Activated CD4-positive, alpha-beta memory T cell treated with anti-CD3 and anti-CD28 coated beads, Interleukin-2, amount 10 ng/mL, durations not matched to agents 7 days and 5 days (primary cell): ENCODE measurements at regions not wholly inside any gene's neighbourhood (a gene's known extent, or its start where the extent isn't known, plus 50 kb on each side); places are given as distances from the start of the nearest gene placed in this dataset.

Source experiments
- CTCF ChIA-PET: fragments of 350-600 bp; sonication (Branson Sonifier 250); formaldehyde crosslinking; loops from one replicate; lab custom pipeline; 2021; ENCODE audit warnings: antibody characterized with exemption, inconsistent platforms; lab: Charles Lee
- POLR2A ChIA-PET: fragments of 350-600 bp; sonication (Branson Sonifier 250); formaldehyde crosslinking; loops from one replicate; lab custom pipeline; 2021; ENCODE audit warnings: antibody characterized with exemption; lab: Charles Lee
- DNase-seq: peaks from one replicate; pipeline ENCODE4 v3.0.0-alpha.2; 2020
- H3K27ac Mint-ChIP-seq: one replicate; pipeline ENCODE4 v1.8.0; 2021; ENCODE audit warnings: mild to moderate bottlenecking, mixed read lengths
- H3K27me3 Mint-ChIP-seq: one replicate; pipeline ENCODE4 v1.8.0; 2021; ENCODE audit warnings: mixed read lengths
- H3K36me3 Mint-ChIP-seq: one replicate; pipeline ENCODE4 v1.8.0; 2021; ENCODE audit warnings: low read depth, mixed read lengths
- H3K4me1 Mint-ChIP-seq: one replicate; pipeline ENCODE4 v1.8.0; 2021; ENCODE audit warnings: mixed read lengths
- H3K4me3 Mint-ChIP-seq: one replicate; pipeline ENCODE4 v1.8.0; 2021; ENCODE audit warnings: mild to moderate bottlenecking, mixed read lengths
- H3K9me3 Mint-ChIP-seq: one replicate; pipeline ENCODE4 v1.8.0; 2021; ENCODE audit warnings: mixed read lengths

DNA sequence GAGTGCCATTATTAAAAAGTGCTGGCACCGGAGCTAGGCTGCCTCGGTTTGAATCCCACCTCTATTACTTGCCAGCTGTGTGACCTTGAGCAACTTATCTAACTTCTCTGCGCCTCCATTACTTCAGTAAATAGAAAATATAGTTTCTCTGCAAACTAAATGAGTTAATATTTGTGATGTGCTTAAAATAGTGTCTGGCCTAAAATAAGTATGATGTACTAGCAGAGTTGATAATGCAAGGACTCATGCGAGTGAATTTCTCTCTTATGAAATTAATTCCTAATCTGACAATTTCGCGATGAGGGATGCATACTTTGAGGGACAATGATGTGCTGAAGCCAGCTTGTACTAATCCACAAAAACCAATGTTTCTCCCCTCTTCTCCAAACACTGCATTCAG lies 180.8 kb upstream of the NTF3 start:
- H3K36me3 Mint-ChIP-seq: no peaks in the 10 kb centered on the region
- H3K4me3 Mint-ChIP-seq: no peak overlapping the region
- no peaks in the 10 kb centered on the region for H3K9me3 Mint-ChIP-seq
- H3K27me3 Mint-ChIP-seq: no peaks in the 10 kb centered on the region
- POLR2A ChIA-PET: no interaction called here
- CTCF ChIA-PET: no interaction called here
- no peaks in the 10 kb centered on the region for H3K4me1 Mint-ChIP-seq
- DNase-seq: no peak
- H3K27ac Mint-ChIP-seq: no peak overlapping the region

DNA sequence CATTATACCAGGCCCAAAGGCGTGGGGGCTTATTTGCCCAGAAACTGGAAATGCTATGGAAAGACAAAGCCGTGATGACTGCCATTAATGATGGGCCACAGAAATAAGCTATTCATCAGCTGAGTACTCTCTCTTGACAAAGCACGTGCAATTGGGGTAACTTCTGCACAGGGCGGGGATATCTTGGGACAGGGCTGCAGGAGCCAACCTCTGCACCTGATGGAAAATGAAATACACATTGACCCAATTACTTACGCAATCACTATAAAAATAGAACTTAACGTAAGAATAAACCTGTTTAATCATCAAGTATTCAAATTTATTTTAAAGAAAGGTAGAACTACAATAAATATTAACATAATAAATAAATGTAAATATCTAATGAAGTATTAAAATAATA lies 180.1 kb upstream of the NTF3 start:
- DNase-seq: no peak
- Mint-ChIP-seq H3K36me3 (no peaks in the 10 kb centered on the region), H3K4me1 (no peaks in the 10 kb centered on the region), H3K27me3 (no peaks in the 10 kb centered on the region), H3K27ac (no peak overlapping the region), H3K4me3 (no peak overlapping the region), H3K9me3 (no peaks in the 10 kb centered on the region)
- ChIA-PET POLR2A (no interaction called here), CTCF (no interaction called here)

DNA sequence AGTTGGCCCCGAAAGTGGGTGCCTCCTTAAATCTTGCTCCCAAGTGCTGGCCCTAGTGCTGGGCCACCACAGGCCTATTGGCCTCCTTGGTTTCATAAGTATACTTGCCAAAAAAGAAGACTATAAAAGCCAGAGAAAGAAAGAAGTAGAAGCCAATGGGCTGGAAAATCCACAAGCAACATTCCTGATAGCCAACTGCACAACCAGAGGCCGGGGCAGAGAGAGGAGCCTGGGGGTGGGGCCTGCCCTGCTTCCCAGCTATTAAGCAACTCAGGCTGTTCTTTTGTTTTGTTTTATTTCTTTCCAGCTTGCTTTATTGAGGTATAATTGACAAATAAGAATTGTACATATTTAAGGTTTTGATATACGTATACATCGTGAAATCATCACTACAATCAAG lies 177.2 kb upstream of the NTF3 start:
- H3K27ac Mint-ChIP-seq: no peak overlapping the region
- no peaks in the 10 kb centered on the region for H3K9me3 Mint-ChIP-seq
- DNase-seq: no peak
- ChIA-PET CTCF (no interaction called here), POLR2A (no interaction called here)
- H3K4me1 Mint-ChIP-seq: no peaks in the 10 kb centered on the region
- no peaks in the 10 kb centered on the region for H3K27me3 Mint-ChIP-seq
- no peak overlapping the region for H3K4me3 Mint-ChIP-seq
- no peaks in the 10 kb centered on the region for H3K36me3 Mint-ChIP-seq

DNA sequence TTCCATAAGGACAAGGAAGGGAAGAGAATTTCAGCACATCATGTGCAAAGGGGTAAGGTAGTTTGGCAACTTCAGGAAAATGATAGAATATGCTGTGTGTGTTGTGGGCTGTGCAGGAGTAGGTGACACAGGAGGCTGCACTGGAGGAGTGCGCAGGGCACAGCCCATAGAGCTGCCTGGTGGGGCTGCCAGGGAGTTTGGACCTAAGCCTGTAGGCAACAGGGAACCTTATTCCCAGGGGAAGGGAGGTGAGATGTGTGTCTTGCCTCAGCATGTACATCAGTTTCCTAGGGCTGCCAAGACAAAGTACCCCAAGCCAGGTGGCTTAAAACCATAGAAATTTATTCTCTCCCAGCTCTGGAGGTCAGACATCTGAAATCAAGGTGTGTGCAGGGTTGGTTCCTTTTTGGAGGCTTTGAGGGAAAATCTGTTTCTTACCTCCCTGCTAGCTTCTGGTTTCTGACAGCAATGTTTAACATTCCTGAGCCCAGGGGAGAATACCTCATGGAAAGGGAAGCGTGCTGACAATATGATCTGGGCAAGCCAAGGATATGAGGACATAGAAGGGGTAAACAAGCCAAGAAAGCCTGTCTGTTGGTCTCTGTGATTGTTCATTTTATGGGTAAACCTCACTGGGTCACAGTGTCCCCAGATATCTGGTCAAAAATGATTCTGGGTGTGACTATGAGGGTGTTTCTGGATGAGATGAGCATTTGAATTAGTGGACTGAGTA lies 174.0 kb upstream of the NTF3 start:
- CTCF ChIA-PET: no interaction called here
- H3K4me3 Mint-ChIP-seq: no peak overlapping the region
- no peaks in the 10 kb centered on the region for H3K36me3 Mint-ChIP-seq
- POLR2A ChIA-PET: no interaction called here
- no peak overlapping the region for H3K27ac Mint-ChIP-seq
- H3K4me1 Mint-ChIP-seq: no peaks in the 10 kb centered on the region
- no peak for DNase-seq
- H3K9me3 Mint-ChIP-seq: no peaks in the 10 kb centered on the region
- no peaks in the 10 kb centered on the region for H3K27me3 Mint-ChIP-seq

DNA sequence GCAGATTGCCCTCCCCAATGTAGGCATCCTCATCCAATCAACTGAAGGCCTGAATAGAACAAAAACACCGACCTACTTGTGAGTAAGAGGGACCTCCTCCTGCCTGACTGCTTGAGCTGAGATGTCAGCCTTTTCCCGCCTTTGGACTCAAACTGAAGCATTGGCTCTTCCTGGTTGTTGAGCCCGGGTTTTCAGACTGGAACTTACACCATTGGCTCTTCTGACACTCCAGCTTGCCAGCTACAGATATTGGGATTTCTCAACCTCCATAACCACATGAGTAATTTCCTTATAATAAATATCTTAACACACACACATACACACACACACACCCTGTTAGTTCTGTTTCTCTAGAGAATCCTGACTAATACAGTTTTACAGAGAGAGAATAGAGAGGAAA lies 173.4 kb upstream of the NTF3 start:
- Mint-ChIP-seq H3K4me1 (no peaks in the 10 kb centered on the region), H3K27me3 (no peaks in the 10 kb centered on the region), H3K4me3 (no peak overlapping the region), H3K36me3 (no peaks in the 10 kb centered on the region), H3K27ac (no peak overlapping the region), H3K9me3 (no peaks in the 10 kb centered on the region)
- no peak for DNase-seq
- ChIA-PET POLR2A (no interaction called here), CTCF (no interaction called here)

DNA sequence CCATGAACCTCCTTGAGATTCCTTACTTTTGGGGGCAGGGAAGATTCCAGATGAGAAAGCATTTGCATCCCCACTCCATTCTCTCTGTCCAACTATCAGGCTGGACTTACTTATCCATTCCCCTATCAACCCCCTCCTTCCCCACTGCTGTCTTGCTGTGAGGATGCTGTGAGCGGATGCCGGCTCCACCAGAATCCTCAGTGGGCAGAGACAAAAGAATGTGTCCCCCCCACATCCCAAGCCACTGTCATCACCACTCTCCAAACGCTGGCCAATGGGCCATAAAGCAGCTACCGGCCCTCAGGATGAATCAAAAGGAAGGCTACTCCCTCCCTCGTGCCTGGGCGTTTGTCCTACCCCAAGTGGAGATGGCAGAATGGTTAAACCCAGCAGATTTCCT lies 173.0 kb upstream of the NTF3 start:
- Mint-ChIP-seq H3K27me3 (no peaks in the 10 kb centered on the region), H3K9me3 (no peaks in the 10 kb centered on the region), H3K4me3 (no peak overlapping the region), H3K27ac (no peak overlapping the region), H3K36me3 (no peaks in the 10 kb centered on the region), H3K4me1 (no peaks in the 10 kb centered on the region)
- no peak for DNase-seq
- ChIA-PET CTCF (no interaction called here), POLR2A (no interaction called here)

DNA sequence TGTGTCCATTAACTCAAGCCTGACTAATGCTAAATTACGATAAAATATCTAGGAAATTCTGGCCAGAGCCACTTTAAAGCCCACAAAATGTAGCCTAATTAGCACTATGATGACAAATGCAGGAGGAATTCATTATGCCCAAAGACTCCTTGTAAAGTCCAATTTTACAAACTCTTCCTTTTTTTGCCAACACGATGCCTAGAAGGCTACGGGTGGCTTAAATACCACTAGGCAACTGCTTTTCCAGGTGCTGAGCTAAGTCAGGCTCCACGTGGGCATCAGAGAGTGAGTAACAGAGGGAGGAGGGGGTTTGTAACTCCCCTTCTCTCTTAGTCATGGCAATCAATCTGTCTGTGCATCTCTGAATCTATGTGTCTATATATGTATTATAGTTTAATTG lies 172.4 kb upstream of the NTF3 start:
- CTCF ChIA-PET: no interaction called here
- Mint-ChIP-seq H3K36me3 (no peaks in the 10 kb centered on the region), H3K27me3 (no peaks in the 10 kb centered on the region), H3K27ac (no peak overlapping the region), H3K9me3 (no peaks in the 10 kb centered on the region), H3K4me3 (no peak overlapping the region), H3K4me1 (no peaks in the 10 kb centered on the region)
- DNase-seq: no peak
- POLR2A ChIA-PET: no interaction called here

DNA sequence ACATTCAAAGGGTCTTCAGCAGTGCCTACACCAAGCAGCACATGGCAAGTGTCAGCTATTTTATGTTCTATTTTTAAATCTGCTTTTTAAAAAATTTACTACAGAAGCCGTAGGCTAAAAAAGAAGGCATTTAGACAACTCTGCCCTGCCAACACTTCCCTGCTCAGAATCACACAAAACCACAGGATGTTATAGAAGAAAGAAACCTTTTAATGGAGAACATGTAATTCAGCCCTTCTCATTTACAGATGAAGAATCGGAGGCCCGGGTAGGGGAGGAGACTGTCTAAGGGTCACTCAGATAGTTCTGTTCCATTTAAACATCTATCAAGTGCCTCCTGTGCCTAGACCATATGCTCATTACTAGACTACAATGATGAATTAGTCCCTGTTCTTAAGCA lies 171.8 kb upstream of the NTF3 start:
- Mint-ChIP-seq H3K4me3 (no peak overlapping the region), H3K27ac (no peak overlapping the region), H3K27me3 (no peaks in the 10 kb centered on the region), H3K36me3 (no peaks in the 10 kb centered on the region), H3K4me1 (no peaks in the 10 kb centered on the region), H3K9me3 (no peaks in the 10 kb centered on the region)
- ChIA-PET POLR2A (no interaction called here), CTCF (no interaction called here)
- DNase-seq: no peak

DNA sequence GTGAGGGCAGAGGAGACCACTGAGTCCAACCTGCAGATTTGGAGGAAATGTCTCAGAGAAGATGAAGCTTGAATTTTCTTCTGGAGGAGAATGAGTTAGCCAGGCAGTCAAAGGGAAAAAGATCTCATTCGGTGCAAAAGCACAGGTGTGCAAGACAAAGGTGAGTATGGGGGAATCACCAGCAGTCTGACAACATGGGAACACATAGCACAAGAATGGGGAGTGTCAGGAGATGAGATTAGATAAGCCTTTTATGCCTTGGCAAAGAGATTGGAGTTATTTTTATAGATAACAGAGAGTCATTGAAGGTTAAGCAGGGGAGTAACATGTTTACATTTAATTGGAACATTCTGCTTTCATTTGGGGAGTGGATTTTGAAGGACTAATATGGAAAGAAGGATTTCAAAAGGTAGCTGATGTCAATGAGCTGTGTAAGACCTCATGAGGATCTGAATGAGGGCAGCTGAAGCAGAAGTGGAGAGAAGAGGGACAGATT lies 171.3 kb upstream of the NTF3 start:
- no peak overlapping the region for H3K4me3 Mint-ChIP-seq
- H3K27ac Mint-ChIP-seq: no peak overlapping the region
- H3K4me1 Mint-ChIP-seq: no peaks in the 10 kb centered on the region
- DNase-seq: no peak
- H3K27me3 Mint-ChIP-seq: no peaks in the 10 kb centered on the region
- CTCF ChIA-PET: no interaction called here
- no peaks in the 10 kb centered on the region for H3K9me3 Mint-ChIP-seq
- POLR2A ChIA-PET: no interaction called here
- no peaks in the 10 kb centered on the region for H3K36me3 Mint-ChIP-seq

DNA sequence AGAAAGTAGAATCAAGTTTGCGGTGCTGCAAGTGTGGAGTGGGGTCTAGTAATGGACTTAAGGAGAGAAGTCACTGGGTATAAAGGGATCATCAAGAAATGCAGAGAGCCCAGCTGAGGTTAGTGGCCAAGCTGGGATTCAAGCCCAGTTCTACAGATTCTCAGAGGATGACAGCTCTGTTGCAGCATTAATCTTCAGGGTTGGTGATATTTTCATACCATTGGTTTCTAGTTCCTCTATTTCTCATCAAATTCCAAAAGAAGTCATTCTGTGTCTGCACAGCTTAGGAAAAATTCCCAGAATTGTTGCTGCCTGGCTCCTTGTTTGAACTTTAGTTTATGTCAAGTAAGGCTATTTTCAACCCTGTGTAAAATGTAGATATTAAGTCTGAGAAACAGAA lies 169.5 kb upstream of the NTF3 start:
- no peaks in the 10 kb centered on the region for H3K4me1 Mint-ChIP-seq
- DNase-seq: no peak
- ChIA-PET CTCF (no interaction called here), POLR2A (no interaction called here)
- H3K9me3 Mint-ChIP-seq: no peaks in the 10 kb centered on the region
- no peak overlapping the region for H3K27ac Mint-ChIP-seq
- H3K27me3 Mint-ChIP-seq: no peaks in the 10 kb centered on the region
- H3K4me3 Mint-ChIP-seq: no peak overlapping the region
- no peaks in the 10 kb centered on the region for H3K36me3 Mint-ChIP-seq

DNA sequence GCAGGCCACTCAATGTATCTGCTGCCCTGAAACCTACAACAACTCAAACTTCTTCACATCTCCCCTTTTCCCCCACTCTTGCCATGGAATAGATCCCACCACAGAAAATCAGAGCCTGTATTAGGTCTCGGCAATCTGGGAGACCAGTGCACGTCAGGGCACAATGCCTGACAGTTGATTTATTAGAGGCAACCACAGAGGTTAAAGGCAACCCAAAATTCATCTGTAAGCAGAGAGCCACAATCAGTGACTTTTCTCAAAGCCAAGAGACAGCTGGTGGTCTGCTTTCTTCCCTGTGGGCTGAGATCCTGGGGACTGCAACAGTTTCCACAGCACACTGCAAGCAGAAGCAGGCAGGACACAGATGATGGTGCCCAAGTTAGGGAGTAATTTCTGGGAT lies 169.0 kb upstream of the NTF3 start:
- H3K27me3 Mint-ChIP-seq: no peaks in the 10 kb centered on the region
- no peaks in the 10 kb centered on the region for H3K9me3 Mint-ChIP-seq
- POLR2A ChIA-PET: no interaction called here
- CTCF ChIA-PET: no interaction called here
- no peak for DNase-seq
- no peaks in the 10 kb centered on the region for H3K4me1 Mint-ChIP-seq
- no peaks in the 10 kb centered on the region for H3K36me3 Mint-ChIP-seq
- no peak overlapping the region for H3K27ac Mint-ChIP-seq
- H3K4me3 Mint-ChIP-seq: no peak overlapping the region

DNA sequence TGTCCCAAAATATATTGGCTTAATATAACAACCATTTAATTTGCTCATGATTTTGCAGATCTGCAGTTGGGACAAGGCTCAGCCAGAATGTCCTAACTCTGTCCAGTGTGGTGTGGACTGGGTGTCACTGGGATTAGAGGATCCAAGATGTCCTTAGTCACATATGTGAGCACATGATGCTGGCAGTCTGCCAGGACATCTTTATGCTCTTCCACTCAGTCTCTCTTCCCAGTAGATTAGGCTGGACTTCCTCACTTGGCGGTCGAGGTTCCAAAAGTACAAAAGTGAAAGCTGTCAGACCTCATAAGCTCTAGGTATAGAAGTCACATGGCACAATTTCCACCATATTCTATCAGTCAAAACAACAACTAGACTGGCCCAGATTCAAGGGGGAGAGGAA lies 167.9 kb upstream of the NTF3 start:
- Mint-ChIP-seq H3K27ac (no peak overlapping the region), H3K4me1 (no peaks in the 10 kb centered on the region), H3K27me3 (no peaks in the 10 kb centered on the region), H3K9me3 (no peaks in the 10 kb centered on the region), H3K36me3 (no peaks in the 10 kb centered on the region), H3K4me3 (no peak overlapping the region)
- ChIA-PET CTCF (no interaction called here), POLR2A (no interaction called here)
- no peak for DNase-seq

DNA sequence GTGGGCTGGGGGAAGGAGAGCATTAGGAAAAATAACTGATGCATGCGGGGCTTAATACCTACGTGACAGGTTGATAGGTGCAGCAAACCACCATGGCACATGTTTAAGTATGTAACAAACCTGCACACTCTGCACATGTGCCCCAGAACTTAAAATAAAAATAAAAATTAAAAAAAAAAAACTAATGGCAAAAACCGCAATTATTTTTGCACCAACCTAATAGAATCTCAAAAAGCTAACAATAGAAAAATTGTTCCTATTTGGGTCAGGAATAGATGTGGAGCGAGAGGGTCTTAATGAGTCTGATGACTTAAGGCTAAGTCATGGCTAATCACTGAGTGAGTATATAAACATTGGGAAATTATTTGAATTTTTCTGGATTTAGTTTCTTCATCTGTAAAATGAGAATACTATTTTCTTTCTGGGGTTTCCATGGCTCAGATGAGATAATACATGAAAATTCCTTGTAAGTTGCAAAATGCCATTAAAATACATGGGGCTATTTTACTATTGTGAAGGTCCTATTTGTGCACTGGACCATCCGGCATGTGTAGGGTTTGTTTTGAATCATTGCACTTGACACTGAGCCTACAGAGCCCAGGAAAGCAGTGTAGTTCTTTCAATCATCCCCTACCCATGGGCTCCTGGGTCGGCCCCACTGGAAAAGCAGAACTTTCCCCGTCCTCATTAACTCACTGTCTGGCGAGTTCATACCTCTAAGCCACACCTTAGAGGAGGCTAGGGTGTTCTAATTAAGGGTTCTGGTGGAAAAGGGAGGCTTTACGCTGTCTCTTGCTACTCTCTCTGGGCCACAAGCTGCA lies 164.1 kb upstream of the NTF3 start:
- no peaks in the 10 kb centered on the region for H3K36me3 Mint-ChIP-seq
- ChIA-PET CTCF (no interaction called here), POLR2A (no interaction called here)
- no peaks in the 10 kb centered on the region for H3K4me1 Mint-ChIP-seq
- no peaks in the 10 kb centered on the region for H3K27me3 Mint-ChIP-seq
- no peaks in the 10 kb centered on the region for H3K9me3 Mint-ChIP-seq
- no peak overlapping the region for H3K4me3 Mint-ChIP-seq
- DNase-seq: no peak
- no peak overlapping the region for H3K27ac Mint-ChIP-seq
